Uterus (tissue), 3 donors: ENCODE measurements at regions not wholly inside any gene's neighbourhood (a gene's known extent, or its start where the extent isn't known, plus 50 kb on each side); places are given as distances from the start of the nearest gene placed in this dataset.
A peak's percentile ranks its signal among the peaks of the same experiment; 100 is the strongest.

Experiments
- DNase-seq, 2 donors: peaks; one replicate each; pipeline ENCODE4 v3.0.0-alpha.2; 2019 to 2020
- H3K27ac ChIP-seq, 2 donors: fragments of 200-600 bp; sonication (generic); 1 replicate in 1 of 2; 2 replicates in 1 of 2; pipeline ENCODE4 v1.5.1; 2016 to 2018
- H3K27me3 ChIP-seq, 2 donors: fragments of 200-600 bp; sonication (generic); one replicate each; pipeline ENCODE4 v1.5.1; 2018 to 2019; ENCODE audit warnings: control low read depth in 1 of 2
- H3K36me3 ChIP-seq, 2 donors: fragments of 200-600 bp; sonication (generic); one replicate each; pipeline ENCODE4 v1.5.1; 2019; ENCODE audit warnings: control low read depth in 1 of 2
- H3K4me1 ChIP-seq, 2 donors: fragments of 200-600 bp; sonication (generic); one replicate each; pipeline ENCODE4 v1.5.1; 2018 to 2019; ENCODE audit warnings: control low read depth in 1 of 2
- H3K4me3 ChIP-seq, 2 donors: fragments of 200-600 bp; sonication (generic); 1 replicate in 1 of 2; 2 replicates in 1 of 2; pipeline ENCODE4 v1.5.1; 2018 to 2019; ENCODE audit warnings: mild to moderate bottlenecking in 1 of 2
- H3K9me3 ChIP-seq, 2 donors: fragments of 200-600 bp; sonication (generic); one replicate each; pipeline ENCODE4 v1.5.1; 2019; ENCODE audit warnings: control low read depth in 1 of 2
- CTCF ChIP-seq, 4 experiments: fragments of 200-600 bp in 2 of 4; fragments of 450-650 bp in 2 of 4; sonication (generic) in 2 of 4; IDR thresholded peaks; one replicate each; pipeline ENCODE4 v1.5.1; 2016 to 2019; ENCODE audit warnings: antibody characterized with exemption in 4 of 4, mild to moderate bottlenecking in 2 of 4, moderate library complexity in 1 of 4
- POLR2A ChIP-seq, 2 donors: fragments of 450-650 bp; IDR thresholded peaks; one replicate each; pipeline ENCODE4 v1.6.1; 2016; ENCODE audit warnings: antibody characterized with exemption in 2 of 2, mild to moderate bottlenecking in 1 of 2, moderate library complexity in 1 of 2
- intact Hi-C: fragments of 100-400 bp; cut with DNase I; formaldehyde crosslinking; loops from one replicate; pipeline ENCODE4 v1.15.1; 2023; ENCODE audit warnings: low total_unique reads
- donor health status: DM: yes; HTN: yes; CAD: no.

DNA sequence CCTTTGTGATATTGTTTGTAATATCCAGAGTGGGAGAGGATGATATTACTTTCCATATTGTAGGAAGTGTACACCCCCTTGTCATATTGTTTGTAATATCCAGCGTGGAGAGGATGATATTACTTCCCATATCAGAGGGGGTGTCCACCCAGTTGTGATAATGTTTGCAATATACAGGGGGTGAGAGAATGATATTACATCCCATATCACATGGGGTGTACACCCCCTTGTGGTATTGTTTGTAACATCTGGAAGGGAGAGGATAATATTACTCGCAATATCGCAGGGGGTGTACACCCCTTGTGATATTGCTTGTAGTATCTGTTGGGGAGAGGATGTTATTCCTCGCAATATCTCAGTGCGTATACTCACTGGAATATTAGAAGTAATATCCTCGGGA is 61.5 kb downstream of the PRSS23 start:
- intact Hi-C loops, result no loop called here
- TF ChIP-seq POLR2A (IDR thresholded peaks at IDR 0.05) (no peak), CTCF (IDR thresholded peaks at IDR 0.05) (no peak)
- no peak overlapping the region for H3K27ac ChIP-seq
- no peaks in the 10 kb centered on the region for H3K4me1 ChIP-seq
- no peaks in the 10 kb centered on the region for H3K36me3 ChIP-seq
- no peaks in the 10 kb centered on the region for H3K27me3 ChIP-seq
- no peaks in the 10 kb centered on the region for H3K9me3 ChIP-seq
- DNase-seq, result no peak
- no peak overlapping the region for H3K4me3 ChIP-seq

DNA sequence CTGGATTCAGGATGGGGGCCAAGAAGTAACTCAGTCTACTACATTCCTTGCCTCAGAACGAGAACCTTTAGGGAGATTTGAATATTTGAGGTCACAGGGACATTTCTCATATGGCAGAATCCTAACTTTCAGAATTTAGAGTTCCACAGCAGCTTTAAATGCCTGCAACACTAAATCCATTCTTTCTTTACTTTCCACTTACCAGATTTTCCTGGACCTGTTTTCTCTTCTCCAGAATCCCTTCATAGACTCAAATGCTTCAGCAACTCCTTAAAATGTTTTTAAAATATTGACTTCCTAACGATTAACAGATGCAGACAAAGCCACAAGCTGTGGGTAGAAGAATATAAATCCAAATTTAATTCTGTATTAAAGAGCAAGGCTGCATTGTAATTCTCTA is 63.1 kb downstream of the PRSS23 start:
- TF ChIP-seq CTCF (IDR thresholded peaks at IDR 0.05) (no peak), POLR2A (IDR thresholded peaks at IDR 0.05) (no peak)
- H3K4me3 ChIP-seq, result no peak overlapping the region
- H3K27ac ChIP-seq, result no peak overlapping the region
- H3K9me3 ChIP-seq, result no peaks in the 10 kb centered on the region
- no peaks in the 10 kb centered on the region for H3K27me3 ChIP-seq
- intact Hi-C loops, result no loop called here
- DNase-seq, result no peak
- H3K4me1 ChIP-seq, result no peaks in the 10 kb centered on the region
- no peaks in the 10 kb centered on the region for H3K36me3 ChIP-seq

DNA sequence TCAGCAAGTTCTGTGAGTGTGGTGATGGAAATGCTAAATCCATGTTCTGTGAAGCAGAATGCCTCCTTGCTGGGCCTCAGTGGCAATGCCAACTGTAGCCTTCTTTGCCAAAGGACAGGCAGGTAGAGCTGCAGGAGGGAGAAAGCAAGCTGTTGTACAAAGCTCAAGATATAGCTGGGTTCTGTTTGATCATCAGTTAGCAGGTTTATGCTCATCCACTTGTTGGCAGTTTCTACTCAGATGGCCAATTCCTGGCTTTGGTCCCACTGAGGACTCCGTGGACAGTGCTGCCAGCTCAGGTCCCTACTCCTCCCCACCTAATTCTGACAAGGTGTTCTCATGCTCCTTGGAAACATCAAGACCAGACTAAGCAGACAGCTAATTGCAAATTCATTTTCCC is 65.1 kb downstream of the PRSS23 start:
- intact Hi-C loops, result no loop called here

DNA sequence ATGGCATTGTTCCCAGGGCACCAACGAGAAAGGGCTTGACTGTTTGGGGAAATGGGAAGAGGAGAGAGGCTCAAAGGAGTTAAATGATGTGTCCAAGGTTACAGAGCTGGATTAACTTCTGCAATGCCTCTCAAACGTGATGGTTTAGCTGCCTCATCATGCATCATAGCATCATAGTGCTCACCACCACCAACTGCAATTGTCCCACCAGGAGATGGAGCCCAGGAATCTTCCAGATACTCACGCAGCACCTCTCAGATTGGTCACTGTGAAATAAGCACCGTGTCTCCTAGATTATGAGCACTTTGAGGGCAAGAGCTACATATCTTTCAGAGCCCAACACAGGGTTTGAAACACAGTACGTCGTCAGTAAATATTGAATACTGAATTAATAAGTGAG is 69.2 kb downstream of the PRSS23 start:
- intact Hi-C loops, result no loop called here
- TF ChIP-seq CTCF (IDR thresholded peaks at IDR 0.05) (no peak), POLR2A (IDR thresholded peaks at IDR 0.05) (no peak)

More for the DNA sequence above, 65.1 kb downstream of the PRSS23 start:
- Histone ChIP-seq H3K27me3 (no peaks in the 10 kb centered on the region), H3K9me3 (no peaks in the 10 kb centered on the region), H3K4me3 (no peak overlapping the region), H3K27ac (no peak overlapping the region), H3K4me1 (no peaks in the 10 kb centered on the region), H3K36me3 (no peaks in the 10 kb centered on the region)
- no peak for TF ChIP-seq POLR2A (IDR thresholded peaks at IDR 0.05)
- TF ChIP-seq CTCF (IDR thresholded peaks at IDR 0.05), result no peak
- no peak for DNase-seq

DNA sequence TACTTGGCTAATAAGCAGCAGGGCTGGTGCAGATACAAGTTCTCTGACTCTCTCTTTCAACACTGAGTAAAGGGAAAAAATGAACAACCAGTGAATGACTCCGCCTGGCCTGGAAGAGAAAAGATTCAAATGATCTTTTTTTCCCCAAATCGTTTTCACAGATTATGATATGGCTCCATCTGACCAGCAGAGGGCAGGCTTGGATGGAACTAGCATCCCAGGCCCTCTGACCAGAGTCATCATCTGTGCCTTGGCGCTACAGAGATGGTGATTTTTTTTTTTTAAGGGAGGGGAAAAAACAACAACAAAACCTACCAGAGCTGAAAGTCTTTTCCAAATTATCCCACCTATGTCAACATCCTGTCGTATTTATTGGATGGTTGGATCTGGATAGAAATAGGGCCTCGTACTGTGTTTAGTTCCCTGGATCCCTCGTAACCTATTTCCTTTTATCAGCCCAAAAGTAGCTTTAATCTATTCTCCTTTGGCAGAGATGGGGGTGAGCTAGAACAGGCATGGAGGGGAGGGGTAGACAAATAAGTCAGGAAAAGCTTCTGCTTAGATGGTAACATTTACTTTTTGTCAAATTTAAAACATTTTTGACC is 69.7 kb downstream of the PRSS23 start:
- intact Hi-C loops, result no loop called here
- peak; percentile 64 to 66 for DNase-seq
- TF ChIP-seq CTCF (IDR thresholded peaks at IDR 0.05) (peak; percentile 66 to 82 (median 76)), POLR2A (IDR thresholded peaks at IDR 0.05) (no peak)

More for the DNA sequence above, 69.2 kb downstream of the PRSS23 start:
- H3K27me3 ChIP-seq, result no peaks in the 10 kb centered on the region
- H3K4me3 ChIP-seq, result no peak overlapping the region
- no peaks in the 10 kb centered on the region for H3K9me3 ChIP-seq
- no peaks in the 10 kb centered on the region for H3K36me3 ChIP-seq
- no peaks in the 10 kb centered on the region for H3K4me1 ChIP-seq
- no peak for DNase-seq
- no peak overlapping the region for H3K27ac ChIP-seq

More for the DNA sequence above, 69.7 kb downstream of the PRSS23 start:
- H3K9me3 ChIP-seq, result no peaks in the 10 kb centered on the region
- no peaks in the 10 kb centered on the region for H3K4me1 ChIP-seq
- no peaks in the 10 kb centered on the region for H3K27me3 ChIP-seq
- H3K4me3 ChIP-seq, result no peak overlapping the region
- no peak overlapping the region for H3K27ac ChIP-seq
- H3K36me3 ChIP-seq, result no peaks in the 10 kb centered on the region
